ENCODE measurements at regions not wholly inside any gene's neighbourhood (a gene's known extent, or its start where the extent isn't known, plus 50 kb on each side); places are given as distances from the start of the nearest gene placed in this dataset.

GRCh38 chr1:65059930-65060538 is 88.0 kb upstream of the AK4 start:
- POLR2A ChIA-PET: no interaction called here
- no peak overlapping the region for H3K4me3 ChIP-seq (ENCODE audit: control insufficient read depth in 1 of 7, extremely low read depth in 1 of 7, insufficient read depth in 4 of 7, low read depth in 2 of 7, low read length in 6 of 7)

GRCh38 chr1:65062339-65062738 is 85.7 kb upstream of the AK4 start:
- 100% methylated on average over 1 of the region's 2 CpGs for WGBS (ENCODE audit: insufficient coverage)
- H3K4me3 ChIP-seq (ENCODE audit: control insufficient read depth in 1 of 7, extremely low read depth in 1 of 7, insufficient read depth in 4 of 7, low read depth in 2 of 7, low read length in 6 of 7): no peak overlapping the region
- ChIA-PET CTCF (interaction anchor here (0.7 to 10.1 kb wide), 11 partner anchors 9 to 629 kb away, joined by 3 to 191 read pairs (median 4); no protein-coding TSS in a partner anchor), POLR2A (interaction anchor here (0.5 kb wide), 1 partner anchor 9 kb away, joined by 5 read pairs; no protein-coding TSS in a partner anchor)
- H3K9me3 ChIP-seq (ENCODE audit: control extremely low read depth in 1 of 5, control insufficient read depth in 4 of 5, insufficient read depth in 2 of 5, low read depth in 1 of 5, low read length in 4 of 5): no peaks in the 10 kb centered on the region
- DNase-seq: no peak
- peaks cover 16 to 40% (median 22%) of the 10 kb centered on the region in 4 experiments for H3K4me1 ChIP-seq (ENCODE audit: control extremely low read depth in 1 of 4, control insufficient read depth in 4 of 4, insufficient read depth in 4 of 4, low read length in 3 of 4)
- H3K27ac ChIP-seq (ENCODE audit: insufficient read depth in 1 of 2, low read depth in 1 of 2, low read length in 2 of 2, poor library complexity in 1 of 2, severe bottlenecking in 2 of 2): no peak overlapping the region
- peaks cover 4 to 15% (median 8%) of the 10 kb centered on the region in 4 experiments for H3K36me3 ChIP-seq (ENCODE audit: control insufficient read depth in 4 of 4, insufficient read depth in 4 of 4, low read length in 3 of 4)
- no peaks in the 10 kb centered on the region for H3K27me3 ChIP-seq (replicated peaks in 2 of 5; ENCODE audit: control insufficient read depth in 4 of 5, insufficient read depth in 5 of 5, low read length in 4 of 5)

More at GRCh38 chr1:65059930-65060538, 88.0 kb upstream of the AK4 start:
- Histone ChIP-seq H3K27ac (ENCODE audit: insufficient read depth in 1 of 2, low read depth in 1 of 2, low read length in 2 of 2, poor library complexity in 1 of 2, severe bottlenecking in 2 of 2) (no peak overlapping the region), H3K36me3 (ENCODE audit: control insufficient read depth in 4 of 4, insufficient read depth in 4 of 4, low read length in 3 of 4) (peaks cover 13 to 34% (median 19%) of the 10 kb centered on the region in 4 experiments), H3K27me3 (replicated peaks in 2 of 5; ENCODE audit: control insufficient read depth in 4 of 5, insufficient read depth in 5 of 5, low read length in 4 of 5) (no peaks in the 10 kb centered on the region), H3K9me3 (ENCODE audit: control extremely low read depth in 1 of 5, control insufficient read depth in 4 of 5, insufficient read depth in 2 of 5, low read depth in 1 of 5, low read length in 4 of 5) (no peaks in the 10 kb centered on the region), H3K4me1 (ENCODE audit: control extremely low read depth in 1 of 4, control insufficient read depth in 4 of 4, insufficient read depth in 4 of 4, low read length in 3 of 4) (peaks cover 11 to 38% (median 16%) of the 10 kb centered on the region in 4 experiments)
- CTCF ChIA-PET: interaction anchor here (0.6 to 10.1 kb wide), 8 partner anchors 10 to 1436 kb away, joined by 3 to 191 read pairs (median 3); no protein-coding TSS in a partner anchor
- peak; percentile 45 to 69 (median 67) for DNase-seq
- 83% methylated on average over 1 of the region's 7 CpGs for WGBS (ENCODE audit: insufficient coverage)

DNA sequence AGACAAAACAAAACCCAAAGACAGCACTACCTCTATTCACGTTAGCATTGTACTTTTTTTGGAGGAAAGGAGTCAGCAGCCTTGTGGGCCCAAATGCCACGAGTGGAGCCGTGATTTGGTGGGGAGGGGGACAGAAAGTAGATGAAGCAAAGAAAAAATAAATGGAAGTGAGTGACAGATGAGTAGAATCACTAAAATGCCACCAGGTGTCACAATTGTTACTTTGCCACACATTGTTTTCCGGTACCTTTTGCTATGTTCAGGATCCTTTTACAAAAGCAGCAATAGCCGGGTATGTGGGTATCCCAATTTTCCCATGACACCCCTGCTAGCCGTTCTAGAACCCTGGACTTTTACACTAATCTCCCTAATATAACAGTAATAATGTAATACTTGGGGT is 85.0 kb upstream of the AK4 start:
- Histone ChIP-seq H3K4me1 (ENCODE audit: control extremely low read depth in 1 of 4, control insufficient read depth in 4 of 4, insufficient read depth in 4 of 4, low read length in 3 of 4) (peaks cover 16 to 42% (median 23%) of the 10 kb centered on the region in 4 experiments), H3K9me3 (ENCODE audit: control extremely low read depth in 1 of 5, control insufficient read depth in 4 of 5, insufficient read depth in 2 of 5, low read depth in 1 of 5, low read length in 4 of 5) (no peaks in the 10 kb centered on the region), H3K27ac (ENCODE audit: insufficient read depth in 1 of 2, low read depth in 1 of 2, low read length in 2 of 2, poor library complexity in 1 of 2, severe bottlenecking in 2 of 2) (peak overlapping the region in 1 of 2 experiments; percentile 12), H3K27me3 (replicated peaks in 2 of 5; ENCODE audit: control insufficient read depth in 4 of 5, insufficient read depth in 5 of 5, low read length in 4 of 5) (no peaks in the 10 kb centered on the region), H3K4me3 (ENCODE audit: control insufficient read depth in 1 of 7, extremely low read depth in 1 of 7, insufficient read depth in 4 of 7, low read depth in 2 of 7, low read length in 6 of 7) (no peak overlapping the region), H3K36me3 (ENCODE audit: control insufficient read depth in 4 of 4, insufficient read depth in 4 of 4, low read length in 3 of 4) (peaks cover 0 to 8% (median 4%) of the 10 kb centered on the region in 4 experiments)
- ChIA-PET CTCF (interaction anchor here (0.6 to 10.1 kb wide), 16 partner anchors 8 to 624 kb away, joined by 3 to 191 read pairs (median 3); no protein-coding TSS in a partner anchor), POLR2A (no interaction called here)
- peak; percentile 25 to 43 (median 34) for DNase-seq
- 74% methylated on average over 4 of the region's 6 CpGs for WGBS (ENCODE audit: insufficient coverage)

DNA sequence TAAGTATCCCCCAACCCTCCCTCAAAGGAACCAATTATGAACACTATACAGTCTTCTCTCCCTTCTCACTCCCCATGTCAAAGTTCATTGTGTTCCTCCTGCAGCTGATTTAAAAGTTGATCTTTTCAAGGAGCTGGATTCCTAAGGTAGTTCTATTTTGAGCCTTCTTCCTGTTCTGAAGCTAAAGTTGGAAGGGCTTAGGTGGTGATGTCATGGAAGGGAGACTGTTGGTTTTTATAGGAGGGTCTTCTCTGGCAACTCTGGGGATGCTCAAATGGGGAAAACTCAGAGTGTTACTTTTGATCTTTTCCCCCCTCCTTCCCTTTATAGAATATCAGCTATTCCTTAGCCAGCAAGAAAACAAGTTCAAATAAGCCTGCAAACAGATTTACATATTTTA is 83.0 kb upstream of the AK4 start:
- peaks cover 19 to 59% (median 36%) of the 10 kb centered on the region in 4 experiments for H3K4me1 ChIP-seq (ENCODE audit: control extremely low read depth in 1 of 4, control insufficient read depth in 4 of 4, insufficient read depth in 4 of 4, low read length in 3 of 4)
- peaks cover 0 to 2% (median 0%) of the 10 kb centered on the region in 4 experiments for H3K36me3 ChIP-seq (ENCODE audit: control insufficient read depth in 4 of 4, insufficient read depth in 4 of 4, low read length in 3 of 4)
- no peaks in the 10 kb centered on the region for H3K9me3 ChIP-seq (ENCODE audit: control extremely low read depth in 1 of 5, control insufficient read depth in 4 of 5, insufficient read depth in 2 of 5, low read depth in 1 of 5, low read length in 4 of 5)
- H3K27me3 ChIP-seq (replicated peaks in 2 of 5; ENCODE audit: control insufficient read depth in 4 of 5, insufficient read depth in 5 of 5, low read length in 4 of 5): no peaks in the 10 kb centered on the region
- no peak for DNase-seq
- CTCF ChIA-PET: interaction anchor here (0.7 to 10.1 kb wide), 16 partner anchors 9 to 622 kb away, joined by 3 to 191 read pairs (median 3); no protein-coding TSS in a partner anchor
- peak overlapping the region in 5 of 7 experiments; percentile 85 to 98 (median 93) for H3K4me3 ChIP-seq (ENCODE audit: control insufficient read depth in 1 of 7, extremely low read depth in 1 of 7, insufficient read depth in 4 of 7, low read depth in 2 of 7, low read length in 6 of 7)
- peak overlapping the region in 1 of 2 experiments; percentile 97 for H3K27ac ChIP-seq (ENCODE audit: insufficient read depth in 1 of 2, low read depth in 1 of 2, low read length in 2 of 2, poor library complexity in 1 of 2, severe bottlenecking in 2 of 2)
- POLR2A ChIA-PET: no interaction called here

DNA sequence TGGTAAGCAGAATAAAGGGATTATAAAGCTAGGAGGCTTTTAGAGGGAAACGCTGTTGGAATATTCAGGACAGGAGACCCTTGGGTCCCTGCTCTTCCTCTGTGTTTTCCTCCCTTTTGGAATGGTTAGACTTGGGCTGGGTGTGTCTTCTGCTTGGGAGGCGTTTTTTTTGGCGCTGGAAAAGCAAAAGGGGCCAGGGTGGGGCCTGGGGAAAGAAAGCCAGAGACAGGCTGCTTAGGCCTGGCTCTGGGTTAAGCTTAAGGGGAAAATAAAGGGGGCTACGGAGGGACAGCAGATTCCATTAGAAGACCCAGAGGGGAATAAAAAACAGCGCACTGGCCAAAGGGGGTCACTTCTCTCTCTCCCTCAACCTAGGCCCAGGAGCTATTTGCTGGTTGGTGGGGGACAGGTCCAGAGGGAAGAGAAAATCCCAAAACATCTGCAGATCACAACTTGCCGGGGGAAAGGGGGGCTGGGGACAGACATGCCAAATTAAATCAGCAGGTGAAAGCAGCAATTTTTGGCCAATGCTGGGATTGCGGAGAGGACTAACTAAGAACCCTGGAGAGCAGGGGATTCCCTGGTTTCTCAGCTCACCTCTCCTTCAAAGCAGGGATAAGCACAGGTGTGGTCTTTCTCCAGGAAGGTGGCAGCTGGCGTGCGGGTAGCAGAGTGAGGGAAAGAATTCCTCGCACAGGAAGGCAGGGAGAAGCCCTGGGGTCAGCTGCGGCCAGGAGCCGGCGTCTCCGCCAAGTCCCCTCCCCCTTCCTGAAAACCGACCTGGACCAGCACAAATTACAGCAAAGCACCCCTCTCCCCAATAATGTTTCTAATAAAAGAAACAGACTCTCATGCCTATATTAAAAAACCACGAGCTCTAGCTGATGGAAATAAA is 82.2 kb upstream of the AK4 start:
- WGBS (ENCODE audit: insufficient coverage): 63% methylated on average over 4 of the region's 16 CpGs
- CTCF ChIA-PET: interaction anchor here (0.7 to 10.1 kb wide), 14 partner anchors 9 to 1177 kb away, joined by 3 to 191 read pairs (median 3); no protein-coding TSS in a partner anchor
- H3K27me3 ChIP-seq (replicated peaks in 2 of 5; ENCODE audit: control insufficient read depth in 4 of 5, insufficient read depth in 5 of 5, low read length in 4 of 5): no peaks in the 10 kb centered on the region
- H3K9me3 ChIP-seq (ENCODE audit: control extremely low read depth in 1 of 5, control insufficient read depth in 4 of 5, insufficient read depth in 2 of 5, low read depth in 1 of 5, low read length in 4 of 5): no peaks in the 10 kb centered on the region
- DNase-seq: peak in 1 of 3 donors; percentile 16
- POLR2A ChIA-PET: interaction anchor here (1.0 kb wide), 1 partner anchor 10 kb away, joined by 3 read pairs; no protein-coding TSS in a partner anchor
- peak overlapping the region; percentile 46 to 97 for H3K27ac ChIP-seq (ENCODE audit: insufficient read depth in 1 of 2, low read depth in 1 of 2, low read length in 2 of 2, poor library complexity in 1 of 2, severe bottlenecking in 2 of 2)
- peaks cover 0 to 2% (median 0%) of the 10 kb centered on the region in 4 experiments for H3K36me3 ChIP-seq (ENCODE audit: control insufficient read depth in 4 of 4, insufficient read depth in 4 of 4, low read length in 3 of 4)
- H3K4me3 ChIP-seq (ENCODE audit: control insufficient read depth in 1 of 7, extremely low read depth in 1 of 7, insufficient read depth in 4 of 7, low read depth in 2 of 7, low read length in 6 of 7): peak overlapping the region; percentile 20 to 98 (median 93)
- H3K4me1 ChIP-seq (ENCODE audit: control extremely low read depth in 1 of 4, control insufficient read depth in 4 of 4, insufficient read depth in 4 of 4, low read length in 3 of 4): peaks cover 19 to 61% (median 39%) of the 10 kb centered on the region in 4 experiments

DNA sequence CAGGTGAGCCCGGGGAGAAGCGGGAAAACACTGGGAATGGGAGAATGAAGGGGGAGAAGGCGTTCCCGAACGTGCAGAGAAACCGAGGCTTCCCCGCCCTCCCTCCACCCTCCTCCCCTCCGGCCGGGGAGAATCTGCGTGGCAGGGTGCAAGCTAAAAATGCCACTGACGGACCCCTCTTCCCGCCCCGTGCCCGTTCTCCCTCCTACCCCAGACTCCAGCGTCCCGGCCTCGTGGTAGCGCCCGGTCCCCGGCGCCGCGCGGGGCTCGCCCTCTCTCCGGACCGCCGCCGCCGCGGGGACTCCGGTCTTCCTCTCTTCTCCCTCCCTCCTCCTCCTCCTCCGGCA is 81.6 kb upstream of the AK4 start:
- 0% methylated on average over 11 of the region's 33 CpGs for WGBS (ENCODE audit: insufficient coverage)
- peaks cover 19 to 61% (median 37%) of the 10 kb centered on the region in 4 experiments for H3K4me1 ChIP-seq (ENCODE audit: control extremely low read depth in 1 of 4, control insufficient read depth in 4 of 4, insufficient read depth in 4 of 4, low read length in 3 of 4)
- H3K9me3 ChIP-seq (ENCODE audit: control extremely low read depth in 1 of 5, control insufficient read depth in 4 of 5, insufficient read depth in 2 of 5, low read depth in 1 of 5, low read length in 4 of 5): no peaks in the 10 kb centered on the region
- ChIA-PET POLR2A (interaction anchor here (1.0 kb wide), 1 partner anchor 9 kb away, joined by 3 read pairs; no protein-coding TSS in a partner anchor), CTCF (interaction anchor here (1.0 to 10.1 kb wide), 5 partner anchors 8 to 1177 kb away, joined by 3 to 191 read pairs (median 33); no protein-coding TSS in a partner anchor)
- peaks cover 0 to 2% (median 0%) of the 10 kb centered on the region in 4 experiments for H3K36me3 ChIP-seq (ENCODE audit: control insufficient read depth in 4 of 4, insufficient read depth in 4 of 4, low read length in 3 of 4)
- H3K27me3 ChIP-seq (replicated peaks in 2 of 5; ENCODE audit: control insufficient read depth in 4 of 5, insufficient read depth in 5 of 5, low read length in 4 of 5): no peaks in the 10 kb centered on the region
- no peak for DNase-seq
- peak overlapping the region; percentile 46 to 97 for H3K27ac ChIP-seq (ENCODE audit: insufficient read depth in 1 of 2, low read depth in 1 of 2, low read length in 2 of 2, poor library complexity in 1 of 2, severe bottlenecking in 2 of 2)
- H3K4me3 ChIP-seq (ENCODE audit: control insufficient read depth in 1 of 7, extremely low read depth in 1 of 7, insufficient read depth in 4 of 7, low read depth in 2 of 7, low read length in 6 of 7): peak overlapping the region; percentile 85 to 98 (median 95)
